Naive thymus-derived CD4-positive, alpha-beta T cell (primary cell): ENCODE measurements at regions not wholly inside any gene's neighbourhood (a gene's known extent, or its start where the extent isn't known, plus 50 kb on each side); places are given as distances from the start of the nearest gene placed in this dataset.

Experiments
- ATAC-seq: fragments of 150-1000 bp; cut with Tn5 transposase; 2 replicates; pipeline ENCODE4 v1.10.0; 2021; ENCODE audit warnings: mild to moderate bottlenecking, moderate library complexity
- CTCF ChIA-PET: fragments of 350-600 bp; sonication (Branson Sonifier 250); formaldehyde crosslinking; loops from one replicate; lab custom pipeline; 2021; ENCODE audit warnings: antibody characterized with exemption; lab: Charles Lee
- POLR2A ChIA-PET: fragments of 350-600 bp; sonication (Branson Sonifier 250); formaldehyde crosslinking; loops from one replicate; lab custom pipeline; 2021; ENCODE audit warnings: antibody characterized with exemption, inconsistent platforms; lab: Charles Lee
- DNase-seq, 9 donors: peaks; one replicate each; pipeline versions ENCODE4 v3.0.0 to v3.0.0-alpha.2; 2020 to 2022; ENCODE audit warnings: mixed read lengths in 1 of 9
- H3K27ac ChIP-seq: one replicate; pipeline ENCODE4 v1.7.0; 2013; ENCODE audit warnings: mild to moderate bottlenecking, low read depth, low read length, moderate library complexity
- H3K27me3 ChIP-seq, 2 donors: one replicate each; pipeline ENCODE4 v1.7.0; 2013; ENCODE audit warnings: low read length in 2 of 2, mild to moderate bottlenecking in 2 of 2, moderate library complexity in 2 of 2; ENCODE audit not compliant: control insufficient read depth in 2 of 2, insufficient read depth in 2 of 2
- H3K36me3 ChIP-seq, 3 experiments: 1 replicate in 2 of 3; 2 replicates in 1 of 3; pipeline ENCODE4 v1.7.0; 2013; ENCODE audit warnings: low read length in 3 of 3, mild to moderate bottlenecking in 3 of 3, moderate library complexity in 1 of 3; ENCODE audit not compliant: insufficient read depth in 3 of 3, control insufficient read depth in 2 of 3
- H3K4me1 ChIP-seq, 2 donors: one replicate each; pipeline ENCODE4 v1.7.0; 2013; ENCODE audit warnings: low read length in 2 of 2, mild to moderate bottlenecking in 2 of 2, moderate library complexity in 1 of 2; ENCODE audit not compliant: control insufficient read depth in 2 of 2, insufficient read depth in 2 of 2
- H3K4me3 ChIP-seq: 2 replicates; pipeline ENCODE4 v1.7.0; 2013; ENCODE audit warnings: mild to moderate bottlenecking, low read length
- H3K9me3 ChIP-seq, 3 experiments: 1 replicate in 2 of 3; 2 replicates in 1 of 3; pipeline ENCODE4 v1.7.0; 2013; ENCODE audit warnings: low read length in 3 of 3; ENCODE audit not compliant: control insufficient read depth in 2 of 3
- H3K27ac Mint-ChIP-seq, 9 donors: one replicate each; pipeline ENCODE4 v1.8.0; 2020 to 2022; ENCODE audit warnings: mixed read lengths in 9 of 9, mild to moderate bottlenecking in 8 of 9, moderate library complexity in 5 of 9, inconsistent platforms in 2 of 9
- H3K27me3 Mint-ChIP-seq, 5 donors: one replicate each; pipeline ENCODE4 v1.8.0; 2021 to 2022; ENCODE audit warnings: mixed read lengths in 5 of 5, mild to moderate bottlenecking in 1 of 5
- H3K36me3 Mint-ChIP-seq, 5 donors: one replicate each; pipeline ENCODE4 v1.8.0; 2020 to 2022; ENCODE audit warnings: mixed read lengths in 5 of 5, mild to moderate bottlenecking in 3 of 5, inconsistent platforms in 1 of 5
- H3K4me1 Mint-ChIP-seq, 7 donors: one replicate each; pipeline ENCODE4 v1.8.0; 2020 to 2022; ENCODE audit warnings: mixed read lengths in 7 of 7, mild to moderate bottlenecking in 3 of 7, inconsistent platforms in 1 of 7
- H3K4me3 Mint-ChIP-seq, 10 donors: one replicate each; pipeline ENCODE4 v1.8.0; 2020 to 2022; ENCODE audit warnings: mild to moderate bottlenecking in 10 of 10, mixed read lengths in 10 of 10, moderate library complexity in 6 of 10, inconsistent platforms in 2 of 10
- H3K9me3 Mint-ChIP-seq, 11 donors: one replicate each; pipeline ENCODE4 v1.8.0; 2020 to 2022; ENCODE audit warnings: mixed read lengths in 11 of 11, mild to moderate bottlenecking in 4 of 11, inconsistent platforms in 1 of 11, moderate library complexity in 1 of 11
- intact Hi-C, 2 donors: fragments of 100-400 bp; cut with micrococcal nuclease; formaldehyde crosslinking; loops; one replicate each; pipeline ENCODE4 v1.15.1; 2023

GRCh38 chr3:102573483-102574028, 138.7 kb downstream of the ZPLD1 start:
- POLR2A ChIA-PET = interaction anchor here (0.6 kb wide), 1 partner anchor 16 kb away, joined by 3 read pairs; no protein-coding TSS in a partner anchor
- CTCF ChIA-PET = no interaction called here
- Histone ChIP-seq H3K4me3 (no peak overlapping the region), H3K36me3 (no peaks in the 10 kb centered on the region), H3K4me1 (no peaks in the 10 kb centered on the region), H3K27ac (no peak overlapping the region), H3K9me3 (no peaks in the 10 kb centered on the region), H3K27me3 (no peaks in the 10 kb centered on the region)
- Mint-ChIP-seq H3K9me3 (peaks cover 0 to 4% (median 0%) of the 10 kb centered on the region in 11 donors), H3K4me3 (no peak overlapping the region), H3K27ac (no peak overlapping the region), H3K4me1 (peaks cover 0 to 2% (median 0%) of the 10 kb centered on the region in 7 donors), H3K27me3 (peaks cover 0 to 26% (median 0%) of the 10 kb centered on the region in 5 donors), H3K36me3 (no peaks in the 10 kb centered on the region)
- intact Hi-C loops = no loop called here
- DNase-seq = no peak
- ATAC-seq = no peak

- intact Hi-C loops = no loop called here
- Histone ChIP-seq H3K9me3 (no peaks in the 10 kb centered on the region), H3K4me1 (no peaks in the 10 kb centered on the region), H3K36me3 (no peaks in the 10 kb centered on the region), H3K27me3 (no peaks in the 10 kb centered on the region), H3K4me3 (no peak overlapping the region), H3K27ac (no peak overlapping the region)
- Mint-ChIP-seq H3K27ac (no peak overlapping the region), H3K4me1 (peaks cover 0 to 2% (median 0%) of the 10 kb centered on the region in 7 donors), H3K27me3 (peaks cover 0 to 26% (median 0%) of the 10 kb centered on the region in 5 donors), H3K9me3 (peaks cover 0 to 4% (median 0%) of the 10 kb centered on the region in 11 donors), H3K4me3 (no peak overlapping the region), H3K36me3 (no peaks in the 10 kb centered on the region)
- CTCF ChIA-PET = no interaction called here
- POLR2A ChIA-PET = interaction anchor here (0.6 kb wide), 1 partner anchor 16 kb away, joined by 3 read pairs; no protein-coding TSS in a partner anchor
- ATAC-seq (no peak), DNase-seq (no peak)
Measured at GRCh38 chr3:102574355-102574754, 139.5 kb downstream of the ZPLD1 start.

- no peak overlapping the region for H3K4me3 Mint-ChIP-seq
- no peaks in the 10 kb centered on the region for H3K36me3 ChIP-seq
- H3K4me1 Mint-ChIP-seq = peaks cover 0 to 2% (median 0%) of the 10 kb centered on the region in 7 donors
- no peaks in the 10 kb centered on the region for H3K36me3 Mint-ChIP-seq
- intact Hi-C loops = no loop called here
- no peak overlapping the region for H3K27ac ChIP-seq
- peaks cover 0 to 1% (median 0%) of the 10 kb centered on the region in 11 donors for H3K9me3 Mint-ChIP-seq
- POLR2A ChIA-PET = no interaction called here
- H3K9me3 ChIP-seq = no peaks in the 10 kb centered on the region
- no peak overlapping the region for H3K4me3 ChIP-seq
- H3K27me3 Mint-ChIP-seq = peaks cover 0 to 16% (median 4%) of the 10 kb centered on the region in 5 donors
- DNase-seq (no peak), ATAC-seq (no peak)
- no peaks in the 10 kb centered on the region for H3K4me1 ChIP-seq
- CTCF ChIA-PET = no interaction called here
- no peak overlapping the region for H3K27ac Mint-ChIP-seq
- H3K27me3 ChIP-seq = no peaks in the 10 kb centered on the region
Measured at GRCh38 chr3:102576651-102577050, 141.8 kb downstream of the ZPLD1 start.

GRCh38 chr3:102577082-102577789, 142.4 kb downstream of the ZPLD1 start:
- intact Hi-C loops = no loop called here
- ChIA-PET CTCF (no interaction called here), POLR2A (no interaction called here)
- Mint-ChIP-seq H3K4me3 (no peak overlapping the region), H3K27me3 (peaks cover 0 to 11% (median 8%) of the 10 kb centered on the region in 5 donors), H3K36me3 (no peaks in the 10 kb centered on the region), H3K27ac (no peak overlapping the region), H3K4me1 (no peaks in the 10 kb centered on the region), H3K9me3 (peaks cover 0 to 1% (median 0%) of the 10 kb centered on the region in 11 donors)
- no peaks in the 10 kb centered on the region for H3K9me3 ChIP-seq
- no peak for DNase-seq
- no peaks in the 10 kb centered on the region for H3K27me3 ChIP-seq
- H3K4me3 ChIP-seq = no peak overlapping the region
- H3K36me3 ChIP-seq = no peaks in the 10 kb centered on the region
- no peak overlapping the region for H3K27ac ChIP-seq
- ATAC-seq = no peak
- no peaks in the 10 kb centered on the region for H3K4me1 ChIP-seq

- CTCF ChIA-PET = no interaction called here
- H3K9me3 ChIP-seq = no peaks in the 10 kb centered on the region
- peaks cover 3 to 9% (median 8%) of the 10 kb centered on the region in 5 donors for H3K27me3 Mint-ChIP-seq
- no peak overlapping the region for H3K4me3 Mint-ChIP-seq
- H3K4me1 ChIP-seq = no peaks in the 10 kb centered on the region
- H3K4me1 Mint-ChIP-seq = no peaks in the 10 kb centered on the region
- no peaks in the 10 kb centered on the region for H3K9me3 Mint-ChIP-seq
- no peak overlapping the region for H3K27ac Mint-ChIP-seq
- no peak overlapping the region for H3K27ac ChIP-seq
- intact Hi-C loops = no loop called here
- ATAC-seq = no peak
- no peaks in the 10 kb centered on the region for H3K36me3 Mint-ChIP-seq
- no peak overlapping the region for H3K4me3 ChIP-seq
- POLR2A ChIA-PET = no interaction called here
- H3K27me3 ChIP-seq = no peaks in the 10 kb centered on the region
- no peak for DNase-seq
- H3K36me3 ChIP-seq = no peaks in the 10 kb centered on the region
Measured at GRCh38 chr3:102580760-102581159, 145.9 kb downstream of the ZPLD1 start.

GRCh38 chr3:102586485-102586884, 151.7 kb downstream of the ZPLD1 start:
- peaks cover 0 to 11% (median 4%) of the 10 kb centered on the region in 11 donors for H3K9me3 Mint-ChIP-seq
- DNase-seq = no peak

More at GRCh38 chr3:102586485-102586884, 151.7 kb downstream of the ZPLD1 start:
- ChIA-PET POLR2A (no interaction called here), CTCF (no interaction called here)
- Mint-ChIP-seq H3K27me3 (peaks cover 4 to 21% (median 9%) of the 10 kb centered on the region in 5 donors), H3K27ac (no peak overlapping the region), H3K36me3 (peaks cover 0 to 3% (median 0%) of the 10 kb centered on the region in 5 donors), H3K4me1 (no peaks in the 10 kb centered on the region), H3K4me3 (no peak overlapping the region)
- no peak for ATAC-seq
- intact Hi-C loops = no loop called here
- no peaks in the 10 kb centered on the region for H3K27me3 ChIP-seq
- no peaks in the 10 kb centered on the region for H3K36me3 ChIP-seq
- no peak overlapping the region for H3K27ac ChIP-seq
- H3K9me3 ChIP-seq = no peaks in the 10 kb centered on the region
- H3K4me3 ChIP-seq = no peak overlapping the region
- H3K4me1 ChIP-seq = no peaks in the 10 kb centered on the region
